ENCODE measurements at regions not wholly inside any gene's neighbourhood (a gene's known extent, or its start where the extent isn't known, plus 50 kb on each side); places are given as distances from the start of the nearest gene placed in this dataset.

DNA sequence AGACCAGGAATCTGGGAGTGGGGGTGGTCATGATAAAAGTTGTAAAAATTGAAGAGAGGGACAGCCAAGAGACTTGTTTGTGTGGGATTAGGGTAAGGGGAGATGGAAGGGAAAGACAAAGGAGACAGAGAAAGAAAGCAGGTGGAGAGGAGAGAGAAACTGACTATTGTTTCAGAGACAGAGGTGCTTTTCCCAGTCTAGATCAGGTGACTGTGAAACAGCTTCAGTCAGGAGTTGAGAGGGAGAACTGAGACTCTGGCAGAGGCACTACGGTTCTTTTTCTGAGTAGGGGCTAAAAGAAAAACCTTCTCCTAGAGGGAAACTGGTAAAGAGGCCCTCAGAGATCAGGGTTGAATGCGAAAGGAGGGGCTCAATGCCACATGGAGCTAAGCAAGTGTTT, 106.4 kb downstream of the KDR start:
- H3K36me3 Mint-ChIP-seq (ENCODE audit: insufficient read depth in 1 of 3, low read depth in 3 of 3): no peaks in the 10 kb centered on the region; a peak in 1 of 7 replicates
- H3K27ac Mint-ChIP-seq: peak overlapping the region in 2 of 3 experiments; percentile 26 to 69; a peak in 5 of 7 replicates

More for the DNA sequence above, 106.4 kb downstream of the KDR start:
- Histone ChIP-seq H3K4me2 (ENCODE audit: insufficient read depth, insufficient read length, low read length) (no peak overlapping the region), H3K56ac (ENCODE audit: insufficient read length, low read depth, low read length) (no peak overlapping the region), H2AK5ac (ENCODE audit: insufficient read length, low read length) (no peak overlapping the region), H4K20me1 (ENCODE audit: control insufficient read depth, insufficient read depth, insufficient read length) (no peaks in the 10 kb centered on the region), H3K14ac (ENCODE audit: insufficient read depth, low read length) (no peak overlapping the region), H3K9me3 (ENCODE audit: control insufficient read depth, low read depth, low read length) (no peaks in the 10 kb centered on the region), H3K79me1 (ENCODE audit: insufficient read depth, low read depth, low read length, poor library complexity, severe bottlenecking) (no peaks in the 10 kb centered on the region), H3K4me1 (ENCODE audit: insufficient read depth, low read length) (no peaks in the 10 kb centered on the region; the same call in 1 of the 2 replicates), H3K23me2 (ENCODE audit: insufficient read length, low read depth, low read length, poor library complexity, severe bottlenecking) (no peaks in the 10 kb centered on the region), H3K79me2 (ENCODE audit: insufficient read depth, low read length) (no peaks in the 10 kb centered on the region), H2BK120ac (ENCODE audit: low read depth, low read length, poor library complexity, severe bottlenecking) (no peak overlapping the region), H3K23ac (ENCODE audit: insufficient read length, low read depth, low read length) (no peak overlapping the region), H3K18ac (ENCODE audit: insufficient read length, low read depth, low read length) (no peak overlapping the region), H3K4ac (ENCODE audit: low read depth, low read length) (no peak overlapping the region), H4K8ac (replicated peaks; ENCODE audit: insufficient read length, low read depth, low read length) (no peak overlapping the region), H2BK15ac (ENCODE audit: low read depth, low read length) (no peak overlapping the region), H2BK5ac (ENCODE audit: insufficient read length, low read length) (no peak overlapping the region), H3K27me3 (ENCODE audit: insufficient read depth, low read length) (no peaks in the 10 kb centered on the region), H2BK12ac (ENCODE audit: insufficient read length, low read depth, low read length) (no peak overlapping the region), H4K91ac (ENCODE audit: insufficient read length, low read depth, low read length) (no peak overlapping the region), H2AFZ (ENCODE audit: low read length) (peak overlapping the region; percentile 69), H4K5ac (ENCODE audit: insufficient read length, low read depth, low read length) (no peak overlapping the region), H2BK20ac (ENCODE audit: low read depth, low read length, poor library complexity, severe bottlenecking) (no peak overlapping the region), H3K9ac (ENCODE audit: extremely low read depth, insufficient read length, low read length) (no peak overlapping the region), H3T11ph (ENCODE audit: low read length) (no peak overlapping the region), H3K27ac (ENCODE audit: insufficient read length, low read depth, low read length) (no peak overlapping the region)
- DNase-seq: no peak
- Mint-ChIP-seq H3K27me3 (ENCODE audit: low read depth) (no peaks in the 10 kb centered on the region; the same call in 1 of the 2 replicates), H3K4me3 (no peak overlapping the region), H3K9me3 (peaks cover 0 to 2% of the 10 kb centered on the region in 2 experiments; a peak in 1 of 5 replicates), H3K4me1 (peaks cover 33 to 37% of the 10 kb centered on the region in 2 experiments)
- TF ChIP-seq, protein P1, sequence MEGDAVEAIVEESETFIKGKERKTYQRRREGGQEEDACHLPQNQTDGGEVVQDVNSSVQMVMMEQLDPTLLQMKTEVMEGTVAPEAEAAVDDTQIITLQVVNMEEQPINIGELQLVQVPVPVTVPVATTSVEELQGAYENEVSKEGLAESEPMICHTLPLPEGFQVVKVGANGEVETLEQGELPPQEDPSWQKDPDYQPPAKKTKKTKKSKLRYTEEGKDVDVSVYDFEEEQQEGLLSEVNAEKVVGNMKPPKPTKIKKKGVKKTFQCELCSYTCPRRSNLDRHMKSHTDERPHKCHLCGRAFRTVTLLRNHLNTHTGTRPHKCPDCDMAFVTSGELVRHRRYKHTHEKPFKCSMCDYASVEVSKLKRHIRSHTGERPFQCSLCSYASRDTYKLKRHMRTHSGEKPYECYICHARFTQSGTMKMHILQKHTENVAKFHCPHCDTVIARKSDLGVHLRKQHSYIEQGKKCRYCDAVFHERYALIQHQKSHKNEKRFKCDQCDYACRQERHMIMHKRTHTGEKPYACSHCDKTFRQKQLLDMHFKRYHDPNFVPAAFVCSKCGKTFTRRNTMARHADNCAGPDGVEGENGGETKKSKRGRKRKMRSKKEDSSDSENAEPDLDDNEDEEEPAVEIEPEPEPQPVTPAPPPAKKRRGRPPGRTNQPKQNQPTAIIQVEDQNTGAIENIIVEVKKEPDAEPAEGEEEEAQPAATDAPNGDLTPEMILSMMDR (conservative IDR thresholded peaks at IDR 0.05): no peak
- no CpG with 5 or more reads among the region's 2 CpGs for WGBS (ENCODE audit: extremely low coverage, insufficient read length, low lambda C conversion rate)
